ENCODE measurements at regions not wholly inside any gene's neighbourhood (a gene's known extent, or its start where the extent isn't known, plus 50 kb on each side); places are given as distances from the start of the nearest gene placed in this dataset.

DNA sequence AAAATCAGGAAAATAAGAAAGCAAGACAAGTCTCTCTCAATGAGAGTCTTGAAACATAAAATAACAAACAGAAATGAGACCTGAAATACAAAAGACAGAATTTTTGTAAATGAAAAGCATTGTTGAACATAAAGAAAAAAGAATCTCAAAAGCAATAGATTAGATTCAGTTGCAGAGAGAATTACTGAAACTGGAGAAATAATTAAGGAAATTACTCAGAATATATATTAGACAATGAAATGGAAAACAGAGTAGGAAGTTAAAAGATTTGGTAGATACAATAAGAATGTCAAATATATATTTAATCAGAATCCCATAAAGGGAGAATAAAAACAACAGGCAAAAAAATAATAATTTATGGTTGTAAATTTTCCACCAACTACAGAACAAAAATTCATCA, 308.3 kb downstream of the CRPPA start:
- no peak for DNase-seq (ENCODE audit: low read depth)
- no peak overlapping the region for H3K4me3 ChIP-seq (ENCODE audit: low read depth, low read length)
- TF ChIP-seq, protein P1, sequence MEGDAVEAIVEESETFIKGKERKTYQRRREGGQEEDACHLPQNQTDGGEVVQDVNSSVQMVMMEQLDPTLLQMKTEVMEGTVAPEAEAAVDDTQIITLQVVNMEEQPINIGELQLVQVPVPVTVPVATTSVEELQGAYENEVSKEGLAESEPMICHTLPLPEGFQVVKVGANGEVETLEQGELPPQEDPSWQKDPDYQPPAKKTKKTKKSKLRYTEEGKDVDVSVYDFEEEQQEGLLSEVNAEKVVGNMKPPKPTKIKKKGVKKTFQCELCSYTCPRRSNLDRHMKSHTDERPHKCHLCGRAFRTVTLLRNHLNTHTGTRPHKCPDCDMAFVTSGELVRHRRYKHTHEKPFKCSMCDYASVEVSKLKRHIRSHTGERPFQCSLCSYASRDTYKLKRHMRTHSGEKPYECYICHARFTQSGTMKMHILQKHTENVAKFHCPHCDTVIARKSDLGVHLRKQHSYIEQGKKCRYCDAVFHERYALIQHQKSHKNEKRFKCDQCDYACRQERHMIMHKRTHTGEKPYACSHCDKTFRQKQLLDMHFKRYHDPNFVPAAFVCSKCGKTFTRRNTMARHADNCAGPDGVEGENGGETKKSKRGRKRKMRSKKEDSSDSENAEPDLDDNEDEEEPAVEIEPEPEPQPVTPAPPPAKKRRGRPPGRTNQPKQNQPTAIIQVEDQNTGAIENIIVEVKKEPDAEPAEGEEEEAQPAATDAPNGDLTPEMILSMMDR (conservative IDR thresholded peaks at IDR 0.05; ENCODE audit: low read depth, low read length): no peak

DNA sequence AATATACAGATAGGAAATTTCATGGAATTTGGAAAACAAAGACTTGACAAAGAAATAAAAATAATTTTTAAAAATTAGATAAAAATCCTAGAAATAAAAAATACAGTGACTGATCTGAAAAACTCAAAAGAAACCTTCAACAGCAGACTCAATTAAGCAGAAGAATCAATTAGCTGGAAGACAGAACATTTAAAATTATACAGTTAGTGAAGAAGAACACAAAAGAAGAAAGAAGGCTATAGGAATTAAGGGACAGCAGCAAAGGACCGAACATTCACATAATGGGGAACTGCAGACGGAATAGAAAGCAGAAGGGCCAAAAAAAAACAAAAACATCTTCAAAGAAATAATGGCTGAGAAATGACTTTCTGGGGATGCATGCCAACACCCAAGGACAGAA, 314.5 kb downstream of the CRPPA start:
- TF ChIP-seq, protein P1 (conservative IDR thresholded peaks at IDR 0.05; ENCODE audit: low read depth, low read length): no peak
- no peak overlapping the region for H3K4me3 ChIP-seq (ENCODE audit: low read depth, low read length)
- DNase-seq (ENCODE audit: low read depth): no peak

DNA sequence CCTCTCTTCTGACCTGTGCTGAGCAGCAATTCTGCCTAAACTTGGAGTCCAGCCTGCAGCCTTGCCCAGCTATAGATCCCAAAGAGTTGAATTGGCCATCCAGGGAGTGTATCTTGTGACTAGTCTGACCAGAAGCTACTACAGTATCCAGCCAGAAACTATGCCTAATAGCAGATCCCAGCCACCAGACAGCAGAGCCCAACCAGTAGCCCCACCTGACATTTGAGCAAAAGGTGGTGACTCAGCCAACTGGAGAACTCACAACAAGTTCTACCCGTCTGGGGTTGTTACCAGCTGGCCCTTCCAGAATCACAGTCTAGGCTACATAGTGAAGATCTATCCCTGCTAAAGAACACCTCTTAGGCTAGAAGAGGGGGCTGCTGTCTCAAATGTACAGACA, 315.0 kb downstream of the CRPPA start:
- DNase-seq (ENCODE audit: low read depth): no peak
- TF ChIP-seq, protein P1 (conservative IDR thresholded peaks at IDR 0.05; ENCODE audit: low read depth, low read length): no peak
- no peak overlapping the region for H3K4me3 ChIP-seq (ENCODE audit: low read depth, low read length)

DNA sequence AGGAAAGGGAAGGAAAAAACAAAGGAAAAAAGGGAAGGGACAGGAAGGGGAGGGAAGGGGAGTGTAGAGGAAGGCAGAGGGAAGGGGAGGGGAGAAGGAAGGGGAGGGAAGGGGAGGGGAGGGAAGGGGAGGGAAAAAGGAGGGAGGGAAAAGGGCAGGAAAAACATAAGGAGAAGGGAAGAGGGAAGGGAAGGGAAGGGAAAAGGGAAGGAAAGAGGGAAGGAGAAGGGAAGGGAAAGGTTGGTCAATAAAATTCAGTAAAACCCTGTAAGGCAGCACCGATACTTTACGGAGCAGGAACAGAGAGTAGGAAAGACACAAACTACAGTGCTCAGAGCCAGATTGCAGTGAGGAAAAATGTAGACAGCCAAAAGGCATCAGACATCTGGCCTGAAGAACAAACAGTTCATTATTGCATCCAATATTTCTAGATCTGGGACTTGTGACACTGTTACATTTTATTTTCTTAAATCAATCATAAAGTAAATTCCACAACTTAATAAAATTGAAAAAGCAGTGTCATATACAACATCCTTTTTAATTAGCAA, 322.0 kb downstream of the CRPPA start:
- no peak for DNase-seq (ENCODE audit: low read depth)
- TF ChIP-seq, protein P1 (conservative IDR thresholded peaks at IDR 0.05; ENCODE audit: low read depth, low read length): no peak
- H3K4me3 ChIP-seq (ENCODE audit: low read depth, low read length): no peak overlapping the region

GRCh38 chr7:16098585-16099179, 322.7 kb downstream of the CRPPA start:
- TF ChIP-seq, protein P1 (conservative IDR thresholded peaks at IDR 0.05; ENCODE audit: low read depth, low read length): peak; percentile 88
- DNase-seq (ENCODE audit: low read depth): no peak
- H3K4me3 ChIP-seq (ENCODE audit: low read depth, low read length): no peak overlapping the region

GRCh38 chr7:16098058-16098457, 323.3 kb downstream of the CRPPA start:
- TF ChIP-seq, protein P1 (conservative IDR thresholded peaks at IDR 0.05; ENCODE audit: low read depth, low read length): no peak
- no peak for DNase-seq (ENCODE audit: low read depth)
- H3K4me3 ChIP-seq (ENCODE audit: low read depth, low read length): no peak overlapping the region
